AML-193 (cell line): ENCODE measurements at regions not wholly inside any gene's neighbourhood (a gene's known extent, or its start where the extent isn't known, plus 50 kb on each side); places are given as distances from the start of the nearest gene placed in this dataset.
"Not testable (repeated sequence)": the region's sequence is repeated elsewhere in the genome, so short reads cannot be mapped to it uniquely, and the experiment has no call there.

Experiments used
- DNase-seq, 2 experiments: peaks; one replicate each; lab custom pipeline; 2025; lab: John Stamatoyannopoulos, UW

- no peak for DNase-seq
Measured at GRCh38 chr9:108456903-108457302, 398.9 kb downstream of the ACTL7B start.

DNA sequence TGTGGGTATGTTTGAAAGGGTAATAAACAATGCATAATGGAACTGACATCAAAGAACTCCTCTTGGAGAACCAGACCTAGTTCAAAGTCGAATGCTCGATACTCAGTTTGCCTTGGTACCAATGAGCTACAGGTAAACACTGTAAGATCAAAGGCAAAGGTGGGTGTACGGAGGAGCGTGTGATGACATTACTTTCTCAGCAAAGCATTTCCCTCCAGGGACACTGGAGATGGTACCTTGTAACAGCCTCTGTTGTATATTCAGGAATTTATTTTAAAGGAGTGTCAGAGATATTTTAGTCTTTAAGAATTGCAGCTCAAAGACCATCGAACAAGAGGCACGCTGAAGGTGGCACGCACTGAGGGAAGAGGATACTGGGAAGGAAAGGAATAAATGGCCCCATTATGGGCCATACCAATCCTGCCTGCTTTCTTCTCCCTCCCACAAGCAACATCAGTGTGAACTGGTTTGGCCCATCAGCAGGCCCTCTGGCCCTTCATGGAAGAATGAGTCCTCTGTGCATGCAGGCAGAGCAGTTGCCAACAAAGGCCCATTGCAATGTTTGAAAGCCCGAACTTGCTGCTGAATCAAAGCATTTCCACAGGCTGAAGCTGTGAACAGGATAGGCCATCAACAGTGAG is 410.2 kb downstream of the ACTL7B start:
- DNase-seq = no peak

GRCh38 chr9:108444400-108445358 is 411.1 kb downstream of the ACTL7B start:
- no peak for DNase-seq

GRCh38 chr9:108443741-108444140 is 412.0 kb downstream of the ACTL7B start:
- no peak for DNase-seq

DNA sequence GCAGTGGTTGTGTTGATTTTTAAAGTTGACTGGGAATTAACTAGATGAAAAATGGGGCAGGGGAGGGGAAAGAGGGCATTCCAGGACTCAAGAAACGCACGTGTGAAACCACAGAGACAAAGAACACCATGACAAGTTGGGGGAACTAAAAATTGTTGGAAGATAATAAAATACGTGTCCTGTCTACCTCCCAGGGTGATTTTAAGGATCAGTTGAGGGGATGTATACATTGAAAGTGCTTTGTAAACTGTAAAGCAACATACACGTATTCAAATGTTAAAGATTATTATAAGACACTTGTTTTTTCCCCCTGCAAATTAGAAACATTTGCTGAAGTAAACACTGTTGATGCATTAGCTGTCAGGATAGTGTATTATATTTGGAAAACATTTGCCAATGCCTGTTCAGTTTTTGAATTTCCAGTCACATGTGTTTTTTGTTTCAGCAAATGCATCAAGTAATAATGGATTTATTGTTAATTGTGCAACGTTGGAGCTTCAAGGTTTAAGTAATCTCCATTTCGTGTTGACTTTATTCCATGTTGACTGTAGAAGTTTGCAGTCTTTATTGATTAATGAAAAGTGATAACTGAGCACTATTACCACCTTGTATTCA is 412.7 kb downstream of the ACTL7B start:
- DNase-seq = no peak

DNA sequence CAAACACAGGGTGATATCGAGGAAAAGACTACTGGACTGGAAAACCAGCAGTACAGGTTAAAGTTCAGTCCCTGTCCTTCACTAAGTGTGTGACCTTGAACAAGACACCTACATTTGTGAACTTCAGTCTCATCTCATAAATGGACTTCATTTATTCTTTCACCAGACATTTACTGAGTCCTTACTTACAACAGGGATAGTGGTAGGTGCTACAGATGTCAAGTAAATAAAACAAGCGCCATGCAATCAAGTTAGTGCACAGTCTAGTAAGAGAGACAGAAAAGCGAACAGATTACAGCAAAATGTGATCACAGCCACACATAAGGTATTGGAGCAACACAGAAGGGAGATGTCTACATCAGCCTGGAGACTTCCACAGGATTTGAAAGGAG is 413.2 kb downstream of the ACTL7B start:
- DNase-seq = no peak

GRCh38 chr9:108441726-108442125 is 414.1 kb downstream of the ACTL7B start:
- DNase-seq = no peak

DNA sequence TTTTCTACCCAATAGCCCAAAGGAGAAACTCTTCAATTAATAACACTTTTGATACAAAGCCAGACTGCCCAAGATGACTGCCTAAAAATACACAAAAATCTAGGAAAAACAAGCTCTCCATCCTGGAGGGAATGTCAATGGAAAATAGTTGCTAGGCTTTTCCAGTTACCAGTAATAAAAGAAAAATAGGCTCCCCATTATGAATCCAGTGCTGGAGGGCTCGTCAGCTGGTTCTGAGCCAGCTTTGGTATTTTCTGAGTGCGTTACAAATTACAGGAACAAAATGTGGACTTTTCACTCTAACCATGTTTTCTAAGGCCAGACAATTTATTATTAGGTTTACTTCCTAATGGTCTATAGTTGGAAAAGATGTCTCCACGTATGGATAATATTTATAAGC is 414.5 kb downstream of the ACTL7B start:
- no peak for DNase-seq

DNA sequence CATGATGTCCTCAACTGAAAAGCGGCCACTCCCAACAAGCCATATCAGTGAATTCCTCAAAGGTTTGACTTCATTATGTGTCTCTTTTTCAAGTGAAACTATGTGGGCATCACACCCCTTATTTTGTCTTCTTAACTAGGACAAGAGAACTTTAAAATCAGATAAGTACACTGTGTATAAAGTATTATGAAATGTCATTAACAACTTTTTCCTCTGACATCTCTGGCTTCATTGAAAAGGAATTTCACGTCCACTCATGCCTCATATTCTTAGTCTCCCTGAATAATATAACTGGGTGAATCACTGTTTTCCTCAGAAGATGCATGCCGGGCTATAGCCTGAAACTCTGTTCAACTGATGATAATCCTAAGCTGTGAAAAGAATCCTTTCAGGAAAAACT is 415.8 kb downstream of the ACTL7B start:
- no peak for DNase-seq

- DNase-seq = no peak
Measured at GRCh38 chr9:108437656-108438055, 418.1 kb downstream of the ACTL7B start.

- no peak for DNase-seq
Measured at GRCh38 chr9:108436448-108436847, 419.3 kb downstream of the ACTL7B start.

DNA sequence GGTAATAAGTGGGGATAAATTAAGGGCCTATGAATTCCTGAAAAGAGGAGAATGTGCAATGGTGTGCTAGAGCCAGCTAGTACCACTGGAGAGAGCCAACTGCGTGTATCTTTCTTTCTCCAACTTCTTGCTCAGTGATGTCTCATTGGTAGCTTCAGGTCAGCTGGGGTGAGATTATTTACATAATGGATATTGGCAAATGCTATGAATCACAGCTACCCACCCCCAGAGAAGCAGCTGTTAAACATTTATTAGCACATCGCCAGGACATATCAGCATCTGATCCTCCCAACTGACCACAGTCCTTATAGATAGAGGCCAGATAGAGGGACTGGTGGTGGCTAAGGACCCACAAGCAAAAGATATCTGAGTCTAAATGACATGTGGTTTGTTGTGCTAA is 421.3 kb downstream of the ACTL7B start:
- DNase-seq = no peak

DNA sequence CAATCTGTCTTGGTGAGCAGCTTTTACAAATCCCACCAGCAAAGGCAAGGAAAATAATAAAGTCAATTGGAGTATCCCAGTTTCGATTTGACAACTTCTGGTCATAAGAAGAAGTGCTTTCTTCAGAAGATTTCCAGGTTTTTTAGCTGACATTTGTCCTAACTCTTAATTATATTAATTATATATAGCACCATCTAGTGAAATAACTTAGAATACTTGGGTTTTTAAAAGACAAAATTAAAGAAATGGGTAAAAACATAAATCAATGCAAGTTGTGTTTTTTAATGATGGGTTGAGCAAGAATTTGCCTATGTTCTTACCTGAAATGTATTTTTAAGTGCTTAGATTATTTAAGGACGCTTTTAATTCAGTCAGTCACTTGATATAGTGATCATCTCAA is 421.8 kb downstream of the ACTL7B start:
- DNase-seq = no peak

GRCh38 chr9:108430655-108431054 is 425.1 kb downstream of the ACTL7B start:
- DNase-seq = no peak

- DNase-seq = no peak
Measured at GRCh38 chr9:108427751-108428150, 428.0 kb downstream of the ACTL7B start.

- DNase-seq = not testable (repeated sequence)
Measured at GRCh38 chr9:108426421-108426940, 429.3 kb downstream of the ACTL7B start.

DNA sequence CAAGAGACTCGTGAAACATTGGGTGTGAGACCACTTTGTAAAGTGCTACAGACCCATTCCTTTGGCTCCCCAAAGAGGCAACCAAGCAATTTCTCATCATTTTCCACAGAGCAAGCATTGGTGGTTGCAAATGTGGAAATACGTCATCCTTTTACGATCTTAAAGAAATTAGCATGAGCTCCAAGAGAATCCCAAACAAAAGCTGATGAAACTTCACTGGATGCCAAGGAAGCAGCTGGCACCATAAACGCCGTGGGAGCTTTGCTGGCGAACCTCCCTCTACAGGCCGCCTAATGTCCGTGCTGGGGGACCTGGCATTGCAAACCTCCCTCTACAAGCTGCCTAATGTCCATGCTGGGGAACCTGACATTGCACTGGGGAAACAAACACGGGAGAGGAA is 432.4 kb downstream of the ACTL7B start:
- no peak for DNase-seq

- DNase-seq = no peak
Measured at GRCh38 chr9:108419379-108419778, 436.4 kb downstream of the ACTL7B start.

- DNase-seq = no peak
Measured at GRCh38 chr9:108417726-108418125, 438.1 kb downstream of the ACTL7B start.

DNA sequence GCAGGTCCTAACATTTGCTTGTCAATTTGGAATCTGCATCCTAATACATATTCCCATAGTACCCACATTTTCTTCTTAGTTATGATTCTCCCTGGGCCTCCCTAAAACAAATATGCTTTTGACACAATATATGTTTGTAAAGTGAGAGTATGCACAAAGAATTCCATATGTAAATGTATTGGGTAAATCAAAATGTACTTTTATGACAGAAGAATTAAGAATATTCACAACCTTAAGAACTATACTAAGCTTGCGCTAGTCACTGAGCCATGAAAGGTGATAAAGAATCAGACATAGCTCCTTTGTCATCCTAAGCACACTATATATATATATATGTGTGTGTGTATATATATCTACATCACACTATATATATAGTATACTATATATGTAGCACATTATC is 438.5 kb downstream of the ACTL7B start:
- no peak for DNase-seq

DNA sequence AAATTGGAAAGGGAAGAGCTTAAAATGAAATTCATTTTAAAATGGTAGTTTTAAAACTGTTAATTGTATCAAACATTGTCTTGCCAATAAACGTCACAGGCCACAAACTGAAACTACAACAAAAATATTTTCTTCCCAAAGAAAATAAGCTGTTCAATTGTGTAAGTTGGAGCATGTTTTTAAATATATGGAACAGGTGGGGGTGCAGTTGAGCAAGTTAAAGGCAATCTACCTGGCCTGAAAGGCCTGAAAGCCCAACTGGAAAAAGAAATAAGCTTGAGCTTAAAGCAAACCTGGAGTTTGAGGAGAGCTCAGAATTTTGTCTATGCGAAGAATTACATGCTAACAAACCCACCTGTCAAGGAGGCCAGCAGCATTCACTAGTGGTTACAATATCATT is 439.5 kb downstream of the ACTL7B start:
- DNase-seq = no peak

- DNase-seq = no peak
Measured at GRCh38 chr9:108413809-108414208, 442.0 kb downstream of the ACTL7B start.

GRCh38 chr9:108412755-108413154 is 443.0 kb downstream of the ACTL7B start:
- DNase-seq = no peak
